Skin epidermis (tissue), 12 donors: ENCODE measurements at regions not wholly inside any gene's neighbourhood (a gene's known extent, or its start where the extent isn't known, plus 50 kb on each side); places are given as distances from the start of the nearest gene placed in this dataset.

Experiments used
- H3K27ac ChIP-seq, 21 experiments: fragments of 200-600 bp; sonication (generic) in 11 of 21; one replicate each; pipeline ENCODE4 v1.5.0; 2020; ENCODE audit warnings: mild to moderate bottlenecking in 3 of 21, inconsistent platforms in 2 of 21, moderate library complexity in 2 of 21
- H3K4me3 ChIP-seq, 7 experiments: fragments of 200-600 bp; sonication (generic) in 2 of 7; one replicate each; pipeline ENCODE4 v1.5.0; 2020; ENCODE audit warnings: inconsistent platforms in 2 of 7, mild to moderate bottlenecking in 2 of 7, moderate library complexity in 1 of 7

DNA sequence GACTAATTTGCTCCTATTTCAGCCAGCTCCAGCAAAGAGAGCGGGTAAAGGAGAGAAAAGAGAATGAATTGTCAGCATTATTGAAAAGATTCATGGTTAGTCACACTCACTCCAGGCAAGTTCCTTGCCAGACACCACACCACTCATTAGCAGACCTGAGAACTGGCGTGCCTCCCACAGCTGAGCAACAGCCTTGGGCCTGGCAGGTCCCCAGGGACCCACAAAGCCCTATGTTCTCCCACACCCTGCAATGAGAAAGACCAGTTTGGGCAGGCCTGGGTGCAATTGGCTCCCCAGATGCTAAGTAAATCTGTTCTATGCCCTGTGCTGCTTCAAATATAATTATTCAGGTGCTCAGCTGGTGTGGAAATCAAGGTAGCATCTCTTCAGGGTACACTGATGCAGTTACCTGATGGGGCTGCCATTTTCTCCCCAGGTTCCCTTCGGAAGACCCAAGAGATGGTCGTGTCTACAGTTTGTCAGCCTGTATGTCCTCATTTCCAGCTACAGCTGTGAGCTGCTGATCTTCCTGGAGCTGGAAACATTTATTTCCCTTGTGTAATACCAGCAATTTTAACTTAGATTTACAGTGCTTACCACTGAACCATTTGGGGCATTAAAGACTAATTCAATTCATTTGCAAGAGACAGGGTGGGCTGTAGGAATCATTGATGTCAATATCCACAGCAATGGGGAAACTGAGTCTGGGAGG, 405.0 kb downstream of the COG6 start:
- Histone ChIP-seq H3K4me3 (no peak overlapping the region), H3K27ac (peak overlapping the region in 16 of 21 experiments; percentile 41 to 92 (median 66))

DNA sequence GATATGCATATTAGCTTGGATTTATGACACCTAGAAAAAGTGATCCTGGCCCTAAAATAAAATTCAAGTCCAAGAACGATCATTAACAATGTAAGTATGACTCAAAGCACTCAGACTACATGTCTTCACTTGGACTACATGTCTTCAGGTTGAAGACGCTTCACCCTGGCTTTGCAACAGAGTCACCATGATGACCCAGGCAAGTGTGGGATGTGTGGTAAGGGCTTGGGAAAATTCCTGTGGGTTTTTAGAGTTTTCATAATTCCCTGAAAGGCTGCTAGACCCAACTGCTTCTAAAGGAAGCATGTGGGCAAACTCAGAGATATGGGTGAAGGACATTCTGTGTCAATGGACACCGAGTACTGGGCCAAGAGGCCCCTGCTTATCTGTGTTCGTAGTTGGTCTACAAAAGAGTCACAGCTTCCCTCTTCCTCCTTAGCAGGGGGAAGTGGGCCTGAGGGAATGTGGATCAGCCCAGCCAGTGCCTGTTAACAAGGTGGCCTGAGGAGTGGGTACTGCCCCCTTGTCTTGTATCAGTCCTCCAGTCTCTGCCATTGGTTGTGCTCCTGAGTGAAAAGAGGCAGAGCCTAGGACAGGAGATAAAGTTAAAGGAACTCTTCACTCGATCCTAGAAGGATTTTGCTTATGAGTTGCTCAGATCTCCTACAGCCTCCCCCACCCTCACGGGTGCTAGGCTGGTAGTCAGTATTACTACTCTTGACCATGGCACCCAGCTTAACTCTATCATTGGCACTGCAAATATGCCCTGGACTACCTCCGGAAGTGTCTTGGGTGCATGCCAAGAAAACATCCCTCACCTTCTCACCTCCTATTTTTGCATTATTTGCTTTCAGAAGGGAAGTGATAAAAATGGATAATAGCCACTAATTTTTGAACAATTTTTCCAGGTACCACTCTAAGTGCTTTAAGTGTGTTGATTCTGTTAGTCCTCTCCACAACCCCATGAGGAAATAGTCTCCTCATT, 406.3 kb downstream of the COG6 start:
- peak overlapping the region in 8 of 21 experiments; percentile 4 to 92 (median 43) for H3K27ac ChIP-seq

DNA sequence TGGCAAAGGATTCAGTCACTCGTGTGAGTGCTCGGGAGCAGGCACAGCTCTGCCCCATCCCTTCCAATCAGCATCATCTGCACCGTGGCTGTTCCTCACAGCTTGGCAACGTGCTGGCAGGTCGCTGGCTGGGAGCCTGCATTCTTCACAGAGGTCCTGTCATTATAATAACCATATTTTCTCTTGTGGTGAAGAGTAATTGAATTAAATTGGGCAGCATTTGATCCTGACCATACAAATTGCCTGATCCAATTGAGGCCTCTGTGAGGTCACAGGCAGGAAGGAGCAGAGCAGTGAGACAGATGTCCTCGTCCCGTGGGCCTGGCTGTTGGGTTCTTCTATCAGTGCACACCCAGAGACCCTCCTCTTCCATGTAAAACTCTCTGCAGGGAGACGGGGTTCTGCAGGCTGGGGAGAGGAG, 407.8 kb downstream of the COG6 start:
- Histone ChIP-seq H3K4me3 (no peak overlapping the region), H3K27ac (peak overlapping the region in 2 of 21 experiments; percentile 44 to 47)

More for the DNA sequence above, 406.3 kb downstream of the COG6 start:
- H3K4me3 ChIP-seq: no peak overlapping the region

DNA sequence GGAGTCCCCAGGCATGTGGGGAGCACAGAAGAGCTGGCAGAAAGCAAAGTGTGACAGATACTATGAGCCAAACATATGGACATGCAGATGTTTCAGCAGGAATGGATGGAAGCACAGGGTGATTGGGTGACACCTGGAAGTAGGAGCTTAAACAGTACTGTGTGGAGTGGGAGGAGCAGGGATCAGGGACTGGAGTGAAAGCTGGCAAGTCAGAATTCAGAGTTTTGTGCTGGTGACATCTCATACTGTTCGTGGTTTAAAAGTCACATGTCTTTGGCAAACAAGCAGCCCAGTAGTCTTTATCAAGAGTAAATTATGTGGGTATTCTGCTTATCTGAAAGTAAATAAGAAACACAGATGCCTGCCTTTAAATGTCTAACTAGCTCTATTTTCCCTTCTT, 408.2 kb downstream of the COG6 start:
- peak overlapping the region in 5 of 21 experiments; percentile 10 to 44 (median 33) for H3K27ac ChIP-seq

GRCh38 chr13:40064154-40065097, 409.0 kb downstream of the COG6 start:
- peak overlapping the region in 6 of 21 experiments; percentile 10 to 47 (median 36) for H3K27ac ChIP-seq
- no peak overlapping the region for H3K4me3 ChIP-seq

More for the DNA sequence above, 408.2 kb downstream of the COG6 start:
- no peak overlapping the region for H3K4me3 ChIP-seq

DNA sequence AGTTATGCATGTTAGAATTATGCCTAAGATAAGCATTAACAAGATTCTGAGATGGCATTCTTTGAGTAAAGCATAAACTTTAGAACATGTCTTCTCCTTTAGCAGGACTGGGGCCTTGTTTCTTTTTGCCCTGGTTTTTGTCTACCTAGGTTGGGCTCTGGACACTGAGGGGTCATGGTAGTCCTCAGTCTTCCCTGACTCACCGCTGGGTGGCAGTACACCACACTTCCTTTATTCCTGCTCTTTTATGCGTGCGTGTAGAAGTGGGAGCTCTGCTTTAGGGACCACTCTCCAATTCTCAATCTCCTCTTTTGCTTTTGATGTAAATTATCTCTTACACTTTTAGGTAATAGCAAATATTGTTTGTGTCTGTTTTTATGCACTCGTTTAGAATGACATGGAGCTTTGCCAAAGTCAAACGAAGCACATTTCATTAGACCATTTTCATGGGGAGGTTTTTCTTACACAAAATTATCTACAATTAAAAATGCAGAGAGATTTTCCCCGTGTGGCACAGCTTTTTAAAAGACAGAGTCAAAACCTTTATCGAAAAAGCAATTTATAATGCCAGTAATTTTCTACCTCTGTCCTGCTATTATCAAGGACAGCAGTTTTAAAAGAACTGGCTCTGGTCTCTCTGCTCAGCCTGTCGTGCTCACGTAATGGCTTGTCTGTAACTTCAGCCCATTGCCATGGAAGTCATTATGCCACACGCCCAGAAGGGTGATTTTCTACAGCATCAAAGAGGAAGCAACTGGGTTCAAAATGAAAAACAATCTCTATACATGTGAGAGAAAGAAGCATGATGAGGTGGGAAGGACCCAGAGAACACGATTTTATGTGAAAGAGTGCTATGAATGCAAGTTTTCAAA, 413.9 kb downstream of the COG6 start:
- Histone ChIP-seq H3K27ac (no peak overlapping the region), H3K4me3 (no peak overlapping the region)

DNA sequence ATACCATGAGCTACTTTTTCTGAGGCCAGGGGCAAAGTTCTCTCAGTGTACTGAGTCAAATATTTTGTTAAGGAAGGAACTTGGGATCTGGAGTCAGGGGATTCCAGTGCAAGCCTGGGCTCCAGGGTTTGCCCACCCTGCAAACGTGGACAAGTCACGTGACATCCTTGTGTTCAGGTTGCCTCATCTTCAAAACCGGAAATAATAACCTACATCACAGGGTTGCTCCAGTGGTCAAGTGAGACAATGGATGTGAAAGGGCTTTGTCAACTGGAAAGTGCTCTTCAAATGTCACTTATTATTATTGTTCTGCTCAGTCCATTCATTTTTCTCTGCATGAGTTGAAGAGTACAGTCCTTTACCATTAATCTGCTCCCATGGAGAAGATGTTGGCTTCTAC, 414.9 kb downstream of the COG6 start:
- no peak overlapping the region for H3K4me3 ChIP-seq
- H3K27ac ChIP-seq: no peak overlapping the region

DNA sequence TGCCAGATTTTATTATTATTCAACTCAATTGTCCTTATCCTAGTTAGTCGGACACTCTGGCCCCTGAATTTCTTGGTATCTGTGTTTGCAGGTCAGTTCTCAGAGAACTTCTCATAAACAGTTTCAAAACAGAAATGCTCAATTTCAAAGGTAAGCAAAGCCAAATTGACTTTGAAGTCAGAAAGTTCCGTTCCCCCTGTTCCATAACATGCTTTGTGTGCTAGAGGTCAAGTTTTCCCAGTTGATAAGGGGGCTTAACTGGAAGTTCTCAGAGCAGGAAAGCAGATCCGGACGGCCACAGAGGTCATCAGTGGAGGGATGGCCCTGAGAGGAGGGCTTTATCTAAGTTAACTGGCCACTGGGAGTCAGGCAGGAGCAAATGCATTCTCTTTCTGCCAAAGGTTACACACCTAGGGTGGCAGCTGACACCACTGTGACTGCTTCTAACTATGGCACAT, 417.2 kb downstream of the COG6 start:
- Histone ChIP-seq H3K27ac (no peak overlapping the region), H3K4me3 (no peak overlapping the region)

GRCh38 chr13:40074338-40074737, 418.9 kb downstream of the COG6 start:
- Histone ChIP-seq H3K4me3 (no peak overlapping the region), H3K27ac (no peak overlapping the region)

DNA sequence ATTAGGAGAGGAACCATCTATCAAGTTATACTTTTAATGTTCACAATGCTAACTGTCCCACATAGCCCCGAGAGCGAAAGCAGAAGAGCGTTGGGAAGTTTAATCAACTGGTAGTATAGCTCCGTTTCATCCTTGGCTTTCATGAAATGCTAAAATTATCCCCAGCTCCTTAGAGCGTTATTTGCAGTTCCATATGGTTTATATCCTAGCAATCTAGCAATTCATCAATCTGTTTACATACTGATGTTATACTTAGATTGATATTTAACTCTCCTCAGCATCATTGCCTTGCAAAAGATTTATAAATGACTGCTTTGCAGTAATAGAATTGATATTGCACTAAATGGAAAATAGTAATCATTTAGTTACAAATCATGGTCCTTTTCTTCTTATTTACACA, 419.8 kb downstream of the COG6 start:
- Histone ChIP-seq H3K27ac (no peak overlapping the region), H3K4me3 (no peak overlapping the region)

DNA sequence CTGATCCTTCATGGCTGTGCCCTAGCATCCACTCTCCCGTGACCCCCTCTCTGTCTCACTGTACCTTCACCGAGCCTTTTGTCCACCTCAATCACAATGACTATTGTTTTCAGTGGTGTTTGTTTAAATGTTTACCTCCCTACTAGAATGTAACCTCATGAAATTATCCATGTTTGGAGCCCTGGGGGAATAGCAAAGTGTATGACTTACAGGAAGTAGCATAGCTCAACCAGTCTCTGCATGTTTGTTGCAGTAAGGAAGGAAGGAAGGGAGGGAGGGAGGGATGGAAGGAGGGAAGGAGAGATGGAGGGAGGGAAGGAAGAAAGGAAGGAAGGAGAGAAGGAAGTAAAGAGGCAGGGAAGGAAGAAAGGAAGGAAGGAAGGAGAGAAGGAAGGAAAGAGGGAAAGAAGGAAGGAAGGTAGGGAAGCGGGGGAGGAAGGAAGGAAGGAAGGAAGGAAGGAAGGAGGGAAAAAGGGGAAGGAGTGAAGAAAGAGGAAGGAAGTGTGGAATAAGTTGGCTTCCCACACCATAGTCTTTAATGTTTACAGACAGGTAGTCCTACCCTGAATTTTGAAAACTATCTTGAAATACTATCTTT, 421.4 kb downstream of the COG6 start:
- H3K27ac ChIP-seq: peak overlapping the region in 1 of 21 experiments; percentile 13
- H3K4me3 ChIP-seq: no peak overlapping the region

GRCh38 chr13:40077396-40078027, 422.1 kb downstream of the COG6 start:
- peak overlapping the region in 1 of 21 experiments; percentile 13 for H3K27ac ChIP-seq
- H3K4me3 ChIP-seq: no peak overlapping the region

GRCh38 chr13:40079721-40080120, 424.3 kb downstream of the COG6 start:
- Histone ChIP-seq H3K27ac (no peak overlapping the region), H3K4me3 (no peak overlapping the region)

DNA sequence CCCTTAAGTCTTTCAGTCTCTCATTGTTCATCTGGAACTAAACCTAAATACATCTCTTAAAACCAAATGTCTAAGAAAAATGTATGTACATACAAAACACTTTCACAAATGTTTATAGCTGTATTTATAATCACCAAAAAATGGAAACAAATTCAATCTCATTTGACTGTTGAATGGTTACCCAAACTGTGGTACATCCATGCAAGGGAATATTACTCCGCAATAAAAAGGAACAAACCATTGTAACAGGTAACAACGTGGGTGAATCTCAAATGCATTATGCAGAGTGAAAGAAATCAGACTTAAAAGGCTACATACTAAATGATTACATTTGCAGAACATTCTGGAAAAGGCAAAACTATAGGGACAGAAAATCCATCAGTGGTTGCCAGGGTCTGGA, 425.2 kb downstream of the COG6 start:
- Histone ChIP-seq H3K4me3 (no peak overlapping the region), H3K27ac (no peak overlapping the region)

- Histone ChIP-seq H3K27ac (no peak overlapping the region), H3K4me3 (no peak overlapping the region)
Observed at GRCh38 chr13:40082639-40083038, 427.2 kb downstream of the COG6 start.

GRCh38 chr13:40083841-40084240, 428.4 kb downstream of the COG6 start:
- Histone ChIP-seq H3K4me3 (no peak overlapping the region), H3K27ac (no peak overlapping the region)

- H3K27ac ChIP-seq: no peak overlapping the region
- no peak overlapping the region for H3K4me3 ChIP-seq
Observed at GRCh38 chr13:40084934-40085333, 429.5 kb downstream of the COG6 start.
